Omental fat pad (tissue), 3 donors: ENCODE measurements at regions not wholly inside any gene's neighbourhood (a gene's known extent, or its start where the extent isn't known, plus 50 kb on each side); places are given as distances from the start of the nearest gene placed in this dataset.
"Not testable (repeated sequence)": the region's sequence is repeated elsewhere in the genome, so short reads cannot be mapped to it uniquely, and the experiment has no call there.

Source experiments
- ATAC-seq: fragments of 150-250 bp; one replicate; pipeline ENCODE4 v1.9.1; 2016; ENCODE audit warnings: mild to moderate bottlenecking, moderate library complexity; ENCODE audit not compliant: low FRiP score
- DNase-seq: peaks from one replicate; pipeline ENCODE4 v3.0.0-alpha.2; 2019; ENCODE audit warnings: low spot score
- CTCF ChIP-seq, 3 donors: fragments of 450-650 bp; IDR thresholded peaks; one replicate each; pipeline ENCODE4 v1.5.1; 2016 to 2017; ENCODE audit warnings: antibody characterized with exemption in 3 of 3, mild to moderate bottlenecking in 3 of 3, moderate library complexity in 2 of 3

- TF ChIP-seq CTCF (IDR thresholded peaks at IDR 0.05), result no peak
- DNase-seq (no peak), ATAC-seq (no peak)
Measured at GRCh38 chr21:25176637-25177412, 430.5 kb downstream of the MRPL39 start.

DNA sequence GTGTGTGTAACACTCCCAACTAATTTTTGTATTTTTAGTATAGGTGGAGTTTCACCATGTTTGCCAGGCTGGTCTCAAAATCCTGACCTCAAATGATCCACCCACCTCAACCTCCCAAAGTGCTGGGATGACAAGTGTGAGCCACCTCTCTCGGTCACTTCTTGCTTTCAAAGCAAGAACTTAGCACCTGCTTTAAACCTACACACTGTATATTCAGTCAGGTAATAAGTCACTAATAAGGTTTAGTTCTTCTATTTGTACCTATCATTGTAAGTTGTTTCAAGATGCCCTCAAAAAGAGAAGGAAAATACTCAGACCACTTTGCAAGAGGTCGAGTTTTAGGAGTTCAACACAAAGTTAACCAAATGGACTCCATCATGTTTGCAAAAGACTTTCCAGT lies 431.3 kb downstream of the MRPL39 start:
- ATAC-seq, result no peak
- DNase-seq, result no peak
- no peak for TF ChIP-seq CTCF (IDR thresholded peaks at IDR 0.05)

- DNase-seq (no peak), ATAC-seq (no peak)
- no peak for TF ChIP-seq CTCF (IDR thresholded peaks at IDR 0.05)
Measured at GRCh38 chr21:25171438-25171837, 435.8 kb downstream of the MRPL39 start.

DNA sequence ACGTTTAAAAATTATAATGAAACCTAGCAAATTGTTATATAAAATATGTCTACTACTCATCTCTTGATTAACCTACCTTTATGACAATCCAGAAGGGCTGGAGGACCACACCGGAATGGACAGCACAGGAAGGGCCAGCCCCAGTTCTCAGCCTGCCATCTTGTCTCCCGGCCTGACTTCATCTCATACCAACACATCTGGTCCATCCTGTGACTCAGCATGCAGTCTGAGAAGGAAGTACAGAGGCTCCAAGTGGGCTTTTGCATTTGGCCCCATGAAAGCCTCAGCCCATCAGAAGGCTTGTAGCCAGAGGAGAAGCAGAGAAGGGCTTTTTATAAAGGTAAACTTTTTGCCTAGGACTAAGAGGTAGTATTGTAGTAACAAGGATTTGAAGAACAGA lies 436.6 kb downstream of the MRPL39 start:
- ATAC-seq (no peak), DNase-seq (no peak)
- no peak for TF ChIP-seq CTCF (IDR thresholded peaks at IDR 0.05)

- DNase-seq (no peak), ATAC-seq (no peak)
- no peak for TF ChIP-seq CTCF (IDR thresholded peaks at IDR 0.05)
Measured at GRCh38 chr21:25169370-25169769, 437.9 kb downstream of the MRPL39 start.

GRCh38 chr21:25166904-25167303 lies 440.4 kb downstream of the MRPL39 start:
- not testable (repeated sequence) for DNase-seq, ATAC-seq

DNA sequence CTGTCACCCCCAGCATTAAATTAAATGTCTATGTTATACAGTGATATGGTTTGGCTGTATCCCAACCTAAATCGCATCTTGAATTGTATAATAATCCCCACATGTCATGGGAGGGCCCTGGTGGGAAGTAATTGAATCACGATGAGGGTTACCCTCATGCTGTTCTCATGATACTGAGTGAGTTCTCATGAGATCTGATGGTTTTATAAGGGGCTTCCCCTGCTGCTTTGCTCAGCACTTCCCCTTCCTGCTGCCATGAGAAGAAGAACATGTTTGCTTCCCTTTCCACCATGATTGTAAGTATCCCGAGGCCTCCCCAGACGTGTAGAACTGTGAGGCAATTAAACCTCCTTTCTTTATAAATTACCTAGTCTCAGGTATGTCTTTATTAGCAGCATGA lies 445.7 kb downstream of the MRPL39 start:
- DNase-seq, result no peak
- no peak for ATAC-seq
- no peak for TF ChIP-seq CTCF (IDR thresholded peaks at IDR 0.05)

GRCh38 chr21:25155020-25155419 lies 452.3 kb downstream of the MRPL39 start:
- not testable (repeated sequence) for ATAC-seq, DNase-seq
